ENCODE measurements at regions not wholly inside any gene's neighbourhood (a gene's known extent, or its start where the extent isn't known, plus 50 kb on each side); places are given as distances from the start of the nearest gene placed in this dataset.

DNA sequence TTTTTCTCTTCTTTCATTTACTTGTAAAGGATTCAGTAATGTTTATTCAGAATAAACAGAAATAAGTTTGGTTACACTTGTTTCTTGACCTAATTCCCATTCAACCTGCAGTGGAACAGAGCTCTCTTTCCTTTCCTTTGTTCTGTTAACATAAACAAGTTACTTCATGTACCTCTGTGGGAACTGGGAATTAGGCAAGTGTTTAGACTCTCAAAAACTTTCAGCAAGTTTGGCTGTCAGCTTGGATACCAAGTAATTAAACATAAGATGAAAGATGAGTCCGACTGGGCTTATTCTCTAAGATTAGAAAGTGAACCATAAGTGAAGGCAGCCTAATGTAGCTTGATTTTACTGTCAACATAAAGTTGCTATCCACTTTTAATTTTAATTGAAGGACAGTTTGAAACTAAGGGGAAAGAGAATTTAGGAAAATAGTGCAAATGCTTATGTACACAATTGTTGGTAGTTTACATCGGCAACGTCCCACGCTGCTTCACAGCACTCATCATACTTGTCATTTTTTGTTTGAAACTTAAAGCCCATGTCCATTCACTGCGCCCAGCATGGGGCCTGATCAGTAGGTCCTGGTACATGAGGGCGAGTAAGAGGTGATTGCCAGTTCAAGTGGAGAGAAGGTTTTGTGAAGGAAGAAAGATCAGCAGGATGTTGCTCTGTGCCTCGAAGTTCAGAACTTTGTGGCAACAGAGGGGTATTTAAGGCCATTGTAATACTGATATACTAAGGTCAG, 113.0 kb downstream of the PLEKHG1 start:
- Histone ChIP-seq H3K27me3 (ENCODE audit: low read length) (no peaks in the 10 kb centered on the region), H3K9me3 (ENCODE audit: insufficient read depth, low read length) (no peaks in the 10 kb centered on the region), H3K4me3 (ENCODE audit: insufficient read depth, low read length, poor library complexity, severe bottlenecking) (no peak overlapping the region), H3K79me2 (ENCODE audit: insufficient read depth, low read length) (no peaks in the 10 kb centered on the region), H3K36me3 (ENCODE audit: low read length) (no peaks in the 10 kb centered on the region), H3K9me2 (replicated peaks; ENCODE audit: insufficient read depth, low read length) (no peaks in the 10 kb centered on the region), H3F3A (ENCODE audit: insufficient read depth) (no peaks in the 10 kb centered on the region), H2AFZ (ENCODE audit: low read depth, low read length, severe bottlenecking) (no peak overlapping the region), H3K9ac (ENCODE audit: low read length) (no peak overlapping the region), H3K4me2 (ENCODE audit: low read depth, low read length, poor library complexity, severe bottlenecking) (no peak overlapping the region), H4K20me1 (ENCODE audit: low read depth, low read length) (no peaks in the 10 kb centered on the region), H3K27ac (ENCODE audit: low read depth, low read length) (no peak overlapping the region)
- no peak for TF ChIP-seq EZH2phosphoT487 (conservative IDR thresholded peaks at IDR 0.05; ENCODE audit: low read length)
- TF ChIP-seq, protein P1, sequence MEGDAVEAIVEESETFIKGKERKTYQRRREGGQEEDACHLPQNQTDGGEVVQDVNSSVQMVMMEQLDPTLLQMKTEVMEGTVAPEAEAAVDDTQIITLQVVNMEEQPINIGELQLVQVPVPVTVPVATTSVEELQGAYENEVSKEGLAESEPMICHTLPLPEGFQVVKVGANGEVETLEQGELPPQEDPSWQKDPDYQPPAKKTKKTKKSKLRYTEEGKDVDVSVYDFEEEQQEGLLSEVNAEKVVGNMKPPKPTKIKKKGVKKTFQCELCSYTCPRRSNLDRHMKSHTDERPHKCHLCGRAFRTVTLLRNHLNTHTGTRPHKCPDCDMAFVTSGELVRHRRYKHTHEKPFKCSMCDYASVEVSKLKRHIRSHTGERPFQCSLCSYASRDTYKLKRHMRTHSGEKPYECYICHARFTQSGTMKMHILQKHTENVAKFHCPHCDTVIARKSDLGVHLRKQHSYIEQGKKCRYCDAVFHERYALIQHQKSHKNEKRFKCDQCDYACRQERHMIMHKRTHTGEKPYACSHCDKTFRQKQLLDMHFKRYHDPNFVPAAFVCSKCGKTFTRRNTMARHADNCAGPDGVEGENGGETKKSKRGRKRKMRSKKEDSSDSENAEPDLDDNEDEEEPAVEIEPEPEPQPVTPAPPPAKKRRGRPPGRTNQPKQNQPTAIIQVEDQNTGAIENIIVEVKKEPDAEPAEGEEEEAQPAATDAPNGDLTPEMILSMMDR (IDR thresholded peaks at IDR 0.05; ENCODE audit: insufficient read depth, low read length, poor library complexity, severe bottlenecking): no peak

DNA sequence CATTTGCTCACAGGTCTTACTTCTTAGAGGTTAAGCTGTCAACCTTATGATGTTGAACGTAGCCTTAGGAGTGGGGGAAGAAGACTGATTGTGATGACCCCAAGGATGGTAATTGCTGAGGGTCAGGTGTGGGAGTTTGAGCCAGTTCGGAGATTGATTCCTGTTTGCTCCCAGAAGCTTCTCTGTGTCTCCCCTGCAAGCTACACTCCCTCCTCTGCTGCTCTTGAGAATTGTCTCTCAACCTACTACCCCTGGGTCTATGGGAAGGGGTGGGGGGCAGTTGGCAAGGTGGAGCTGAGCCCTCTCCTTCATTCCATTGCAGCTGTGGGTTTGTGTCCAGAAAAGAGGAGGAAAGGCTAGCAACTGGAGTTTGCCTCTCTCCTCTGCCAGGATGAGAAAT, 113.8 kb downstream of the PLEKHG1 start:
- Histone ChIP-seq H3K4me3 (ENCODE audit: insufficient read depth, low read length, poor library complexity, severe bottlenecking) (no peak overlapping the region), H3K9me3 (ENCODE audit: insufficient read depth, low read length) (no peaks in the 10 kb centered on the region), H3K79me2 (ENCODE audit: insufficient read depth, low read length) (no peaks in the 10 kb centered on the region), H2AFZ (ENCODE audit: low read depth, low read length, severe bottlenecking) (no peak overlapping the region), H3K36me3 (ENCODE audit: low read length) (no peaks in the 10 kb centered on the region), H3K9me2 (replicated peaks; ENCODE audit: insufficient read depth, low read length) (no peaks in the 10 kb centered on the region), H3K27ac (ENCODE audit: low read depth, low read length) (no peak overlapping the region), H3K9ac (ENCODE audit: low read length) (no peak overlapping the region), H3F3A (ENCODE audit: insufficient read depth) (no peaks in the 10 kb centered on the region), H4K20me1 (ENCODE audit: low read depth, low read length) (no peaks in the 10 kb centered on the region), H3K4me2 (ENCODE audit: low read depth, low read length, poor library complexity, severe bottlenecking) (no peak overlapping the region), H3K27me3 (ENCODE audit: low read length) (no peaks in the 10 kb centered on the region)
- TF ChIP-seq EZH2phosphoT487 (conservative IDR thresholded peaks at IDR 0.05; ENCODE audit: low read length): no peak
- TF ChIP-seq, protein P1 (IDR thresholded peaks at IDR 0.05; ENCODE audit: insufficient read depth, low read length, poor library complexity, severe bottlenecking): no peak

DNA sequence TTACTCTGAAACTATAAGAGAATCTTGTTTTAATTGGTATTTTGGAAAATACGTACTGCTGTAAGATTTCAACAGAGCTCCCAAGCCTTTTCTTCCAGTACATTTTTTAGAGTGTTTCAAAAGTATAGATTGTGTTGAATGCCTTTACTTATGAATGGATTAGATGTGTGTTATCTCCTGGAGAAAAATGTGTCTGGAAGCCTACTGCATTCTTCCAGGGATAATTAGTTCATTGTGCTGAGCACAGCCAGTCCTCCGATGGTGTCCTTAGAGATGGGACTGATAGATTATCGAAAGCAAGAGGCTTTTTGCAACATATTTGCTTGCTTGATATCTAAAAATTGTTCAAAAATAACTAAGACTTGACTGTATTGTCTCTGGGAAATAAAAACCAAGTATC, 114.2 kb downstream of the PLEKHG1 start:
- Histone ChIP-seq H3K79me2 (ENCODE audit: insufficient read depth, low read length) (no peaks in the 10 kb centered on the region), H4K20me1 (ENCODE audit: low read depth, low read length) (no peaks in the 10 kb centered on the region), H3F3A (ENCODE audit: insufficient read depth) (no peaks in the 10 kb centered on the region), H3K4me3 (ENCODE audit: insufficient read depth, low read length, poor library complexity, severe bottlenecking) (no peak overlapping the region), H3K9me3 (ENCODE audit: insufficient read depth, low read length) (no peaks in the 10 kb centered on the region), H3K27me3 (ENCODE audit: low read length) (no peaks in the 10 kb centered on the region), H3K9me2 (replicated peaks; ENCODE audit: insufficient read depth, low read length) (no peaks in the 10 kb centered on the region), H3K36me3 (ENCODE audit: low read length) (no peaks in the 10 kb centered on the region), H2AFZ (ENCODE audit: low read depth, low read length, severe bottlenecking) (no peak overlapping the region), H3K9ac (ENCODE audit: low read length) (no peak overlapping the region), H3K27ac (ENCODE audit: low read depth, low read length) (no peak overlapping the region), H3K4me2 (ENCODE audit: low read depth, low read length, poor library complexity, severe bottlenecking) (no peak overlapping the region)
- TF ChIP-seq, protein P1 (IDR thresholded peaks at IDR 0.05; ENCODE audit: insufficient read depth, low read length, poor library complexity, severe bottlenecking): no peak
- TF ChIP-seq EZH2phosphoT487 (conservative IDR thresholded peaks at IDR 0.05; ENCODE audit: low read length): no peak

Measured in SU-DHL-6 (cell line).